Fibroblast of lung (primary cell): ENCODE measurements at regions not wholly inside any gene's neighbourhood (a gene's known extent, or its start where the extent isn't known, plus 50 kb on each side); places are given as distances from the start of the nearest gene placed in this dataset.
A peak's percentile ranks its signal among the peaks of the same experiment; 100 is the strongest.

ENCODE experiments used
- DNase-seq, 2 donors: peaks; one replicate each; pipeline versions ENCODE4 v3.0.0 to v3.0.0-alpha.2; 2010; ENCODE audit warnings: low read depth in 2 of 2
- H2AFZ ChIP-seq: 2 replicates; pipeline ENCODE4 v1.5.1; 2012; ENCODE audit warnings: low read length, control low read depth, inconsistent platforms
- H3K27ac ChIP-seq: 2 replicates; pipeline ENCODE4 v1.5.1; 2011; ENCODE audit warnings: low read length, control low read depth; ENCODE audit not compliant: insufficient read depth
- H3K27me3 ChIP-seq: 2 replicates; pipeline ENCODE4 v1.5.1; 2011; ENCODE audit warnings: mild to moderate bottlenecking, low read length; ENCODE audit not compliant: control insufficient read depth, insufficient read depth
- H3K36me3 ChIP-seq: 2 replicates; pipeline ENCODE4 v1.5.1; 2011; ENCODE audit warnings: low read length; ENCODE audit not compliant: control insufficient read depth, insufficient read depth
- H3K4me1 ChIP-seq: 2 replicates; pipeline ENCODE4 v1.5.1; 2011; ENCODE audit warnings: low read length; ENCODE audit not compliant: control insufficient read depth, insufficient read depth; ENCODE audit errors: extremely low read depth
- H3K4me2 ChIP-seq: 2 replicates; pipeline ENCODE4 v1.5.1; 2011; ENCODE audit warnings: low read length, control low read depth; ENCODE audit not compliant: insufficient read depth; ENCODE audit errors: extremely low read depth
- H3K4me3 ChIP-seq, 4 experiments: fragments of 200-600 bp in 1 of 4; sonication (generic) in 1 of 4; replicated peaks in 1 of 4; 2 replicates each; pipeline ENCODE4 v1.5.1; 2011 to 2016; ENCODE audit warnings: low read length in 4 of 4, low read depth in 3 of 4, mild to moderate bottlenecking in 3 of 4, control low read depth in 2 of 4, inconsistent platforms in 1 of 4, mixed read lengths in 1 of 4; ENCODE audit not compliant: insufficient read depth in 1 of 4; ENCODE audit errors: control extremely low read depth in 1 of 4
- H3K79me2 ChIP-seq: 2 replicates; pipeline ENCODE4 v1.5.1; 2012; ENCODE audit warnings: mild to moderate bottlenecking, low read length, inconsistent platforms; ENCODE audit not compliant: control insufficient read depth, insufficient read depth
- H3K9ac ChIP-seq: 2 replicates; pipeline ENCODE4 v1.5.1; 2011; ENCODE audit warnings: mild to moderate bottlenecking, low read length, control low read depth; ENCODE audit not compliant: insufficient read depth
- H3K9me3 ChIP-seq: 2 replicates; pipeline ENCODE4 v1.5.1; 2012; ENCODE audit warnings: low read depth, low read length; ENCODE audit not compliant: control insufficient read depth, insufficient read depth
- H4K20me1 ChIP-seq: 2 replicates; pipeline ENCODE4 v1.5.1; 2011; ENCODE audit warnings: low read length; ENCODE audit not compliant: control insufficient read depth, insufficient read depth; ENCODE audit errors: extremely low read depth
- EZH2 ChIP-seq: IDR thresholded peaks from 2 replicates; pipeline ENCODE4 v1.5.1; 2012; ENCODE audit warnings: low read length, control low read depth, mild to moderate bottlenecking; ENCODE audit errors: missing control alignments
- TF ChIP-seq, protein P1 (sequence below), 2 donors: IDR thresholded peaks in 1 of 2; conservative IDR thresholded peaks in 1 of 2; 1 replicate in 1 of 2; 2 replicates in 1 of 2; pipeline ENCODE4 v1.5.1; 2011 to 2012; ENCODE audit warnings: low read length in 2 of 2, control low read depth in 1 of 2, inconsistent platforms in 1 of 2, low read depth in 1 of 2, mild to moderate bottlenecking in 1 of 2

DNA sequence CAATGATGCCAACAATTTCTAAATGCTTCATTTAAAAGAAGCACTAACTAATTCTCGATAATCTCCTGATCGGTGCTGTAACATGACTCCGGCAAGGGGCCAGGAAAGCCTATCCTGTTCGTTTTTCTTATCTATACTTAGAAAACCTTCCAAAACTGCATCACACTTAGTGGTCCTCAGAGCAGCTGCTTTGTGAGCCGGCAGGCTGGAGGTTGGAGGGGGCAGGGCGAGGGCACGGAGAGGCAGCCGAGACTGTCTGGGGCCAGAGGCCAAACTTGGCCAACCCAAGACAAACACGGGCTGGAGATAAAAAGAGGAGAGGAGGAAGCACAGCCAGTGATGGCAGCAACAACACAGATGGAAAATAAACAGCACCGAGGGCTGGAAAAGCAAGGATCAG is 455.7 kb downstream of the BCOR start:
- no peak overlapping the region for H3K9ac ChIP-seq
- H3K79me2 ChIP-seq = no peaks in the 10 kb centered on the region
- no peak overlapping the region for H3K4me3 ChIP-seq
- no peaks in the 10 kb centered on the region for H3K9me3 ChIP-seq
- H3K4me2 ChIP-seq = no peak overlapping the region
- no peaks in the 10 kb centered on the region for H3K36me3 ChIP-seq
- H3K27ac ChIP-seq = no peak overlapping the region
- DNase-seq = peak in 1 of 2 donors; percentile 1
- no peak overlapping the region for H2AFZ ChIP-seq
- H3K4me1 ChIP-seq = peaks cover 5% of the 10 kb centered on the region
- TF ChIP-seq, protein P1, sequence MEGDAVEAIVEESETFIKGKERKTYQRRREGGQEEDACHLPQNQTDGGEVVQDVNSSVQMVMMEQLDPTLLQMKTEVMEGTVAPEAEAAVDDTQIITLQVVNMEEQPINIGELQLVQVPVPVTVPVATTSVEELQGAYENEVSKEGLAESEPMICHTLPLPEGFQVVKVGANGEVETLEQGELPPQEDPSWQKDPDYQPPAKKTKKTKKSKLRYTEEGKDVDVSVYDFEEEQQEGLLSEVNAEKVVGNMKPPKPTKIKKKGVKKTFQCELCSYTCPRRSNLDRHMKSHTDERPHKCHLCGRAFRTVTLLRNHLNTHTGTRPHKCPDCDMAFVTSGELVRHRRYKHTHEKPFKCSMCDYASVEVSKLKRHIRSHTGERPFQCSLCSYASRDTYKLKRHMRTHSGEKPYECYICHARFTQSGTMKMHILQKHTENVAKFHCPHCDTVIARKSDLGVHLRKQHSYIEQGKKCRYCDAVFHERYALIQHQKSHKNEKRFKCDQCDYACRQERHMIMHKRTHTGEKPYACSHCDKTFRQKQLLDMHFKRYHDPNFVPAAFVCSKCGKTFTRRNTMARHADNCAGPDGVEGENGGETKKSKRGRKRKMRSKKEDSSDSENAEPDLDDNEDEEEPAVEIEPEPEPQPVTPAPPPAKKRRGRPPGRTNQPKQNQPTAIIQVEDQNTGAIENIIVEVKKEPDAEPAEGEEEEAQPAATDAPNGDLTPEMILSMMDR (conservative IDR thresholded peaks at IDR 0.05 in 1 of 2, IDR thresholded peaks at IDR 0.05 in 1 of 2; ENCODE audit: low read depth in 1 of 2, low read length in 2 of 2) = no peak
- TF ChIP-seq EZH2 = no peak
- no peaks in the 10 kb centered on the region for H3K27me3 ChIP-seq
- H4K20me1 ChIP-seq = no peaks in the 10 kb centered on the region

DNA sequence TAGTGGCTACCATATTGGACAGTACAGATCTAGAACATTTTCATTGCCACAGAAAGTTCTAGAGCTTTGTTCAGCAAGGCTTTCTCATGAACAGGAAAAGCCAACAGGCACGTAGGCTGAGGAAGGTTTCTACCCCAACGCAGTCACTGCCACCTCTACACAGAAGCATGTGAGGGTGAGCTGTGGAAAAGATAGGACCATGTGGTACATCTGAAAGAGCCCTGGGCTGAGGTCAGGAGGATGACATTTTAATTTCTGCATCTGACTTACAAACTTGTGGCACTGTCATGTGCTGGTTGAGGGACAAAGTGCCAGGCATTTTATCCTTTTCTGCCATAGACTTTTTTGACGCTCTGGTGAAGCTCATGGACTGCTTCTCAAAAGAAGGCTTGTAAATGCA is 454.2 kb downstream of the BCOR start:
- TF ChIP-seq EZH2 = no peak
- TF ChIP-seq, protein P1 (conservative IDR thresholded peaks at IDR 0.05 in 1 of 2, IDR thresholded peaks at IDR 0.05 in 1 of 2; ENCODE audit: low read depth in 1 of 2, low read length in 2 of 2) = no peak
- Histone ChIP-seq H3K27me3 (no peaks in the 10 kb centered on the region), H2AFZ (no peak overlapping the region), H3K79me2 (no peaks in the 10 kb centered on the region), H3K4me3 (no peak overlapping the region), H3K9ac (no peak overlapping the region), H3K9me3 (no peaks in the 10 kb centered on the region), H3K27ac (no peak overlapping the region), H3K4me2 (no peak overlapping the region), H3K4me1 (peaks cover 5% of the 10 kb centered on the region), H4K20me1 (no peaks in the 10 kb centered on the region), H3K36me3 (no peaks in the 10 kb centered on the region)
- no peak for DNase-seq

DNA sequence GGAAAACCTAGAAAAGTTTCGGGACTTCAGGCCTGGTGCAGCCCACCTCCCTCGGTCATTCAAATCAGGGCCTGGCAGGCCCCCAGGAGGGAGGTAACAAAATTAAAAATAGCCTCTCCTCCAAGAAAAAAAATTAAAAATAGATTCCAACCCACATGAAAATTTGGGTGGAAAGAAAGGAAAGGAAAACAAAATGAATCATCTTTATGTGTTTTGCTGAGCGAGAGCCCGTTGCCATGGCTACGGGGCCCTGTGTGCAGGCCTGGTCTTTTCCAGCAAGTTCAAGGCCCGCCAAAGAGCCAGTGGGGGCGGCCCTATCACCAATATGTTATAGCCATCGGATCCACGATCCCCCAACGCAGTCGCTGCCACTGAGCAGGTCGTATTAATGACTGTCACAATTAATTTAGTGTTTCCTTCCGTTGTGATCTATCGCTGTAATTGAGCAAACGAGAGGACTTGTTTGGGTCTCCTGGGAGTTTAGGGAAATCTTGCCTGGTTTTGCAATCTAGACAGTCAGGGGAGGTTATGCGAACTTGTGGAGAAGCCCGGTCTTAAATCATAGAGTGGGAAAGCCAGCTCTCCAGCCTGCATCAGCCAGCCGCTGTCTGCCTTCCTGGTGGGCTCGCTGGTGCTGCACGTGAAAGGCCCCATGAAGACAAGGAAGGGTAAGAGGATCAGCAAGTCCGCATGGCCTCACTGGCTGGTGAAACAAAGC is 452.4 kb downstream of the BCOR start:
- Histone ChIP-seq H4K20me1 (no peaks in the 10 kb centered on the region), H3K4me1 (peaks cover 5% of the 10 kb centered on the region), H3K79me2 (no peaks in the 10 kb centered on the region), H3K9ac (peak overlapping the region; percentile 36), H2AFZ (peak overlapping the region; percentile 60), H3K27ac (peak overlapping the region; percentile 72), H3K27me3 (no peaks in the 10 kb centered on the region), H3K4me2 (no peak overlapping the region), H3K36me3 (no peaks in the 10 kb centered on the region), H3K9me3 (no peaks in the 10 kb centered on the region), H3K4me3 (no peak overlapping the region)
- no peak for TF ChIP-seq EZH2
- TF ChIP-seq, protein P1 (conservative IDR thresholded peaks at IDR 0.05 in 1 of 2, IDR thresholded peaks at IDR 0.05 in 1 of 2; ENCODE audit: low read depth in 1 of 2, low read length in 2 of 2) = no peak
- peak; percentile 82 to 83 for DNase-seq
